Stomach (tissue), 8 donors: ENCODE measurements at regions not wholly inside any gene's neighbourhood (a gene's known extent, or its start where the extent isn't known, plus 50 kb on each side); places are given as distances from the start of the nearest gene placed in this dataset.
"Not testable (repeated sequence)": the region's sequence is repeated elsewhere in the genome, so short reads cannot be mapped to it uniquely, and the experiment has no call there.

Source experiments
- DNase-seq, 2 donors: peaks; one replicate each; pipeline versions ENCODE4 v3.0.0 to v3.0.0-alpha.2; 2013 to 2019
- H3K27ac ChIP-seq, 5 donors: fragments of 200-600 bp in 4 of 5; sonication (generic) in 4 of 5; one replicate each; pipeline ENCODE4 v1.5.1; 2013 to 2019; ENCODE audit warnings: mild to moderate bottlenecking in 1 of 5, moderate library complexity in 1 of 5
- H3K27me3 ChIP-seq, 3 donors: fragments of 200-600 bp; sonication (generic); one replicate each; pipeline ENCODE4 v1.5.1; 2017 to 2019; ENCODE audit warnings: mixed run types in 1 of 3
- H3K36me3 ChIP-seq, 4 donors: fragments of 200-600 bp; sonication (generic); 1 replicate in 3 of 4; 2 replicates in 1 of 4; pipeline ENCODE4 v1.5.1; 2016 to 2019
- H3K4me1 ChIP-seq, 4 donors: fragments of 200-600 bp; sonication (generic); one replicate each; pipeline ENCODE4 v1.5.1; 2016 to 2019
- H3K4me3 ChIP-seq, 4 donors: fragments of 200-600 bp; sonication (generic) in 3 of 4; one replicate each; pipeline ENCODE4 v1.5.1; 2016 to 2019; ENCODE audit warnings: mild to moderate bottlenecking in 1 of 4
- H3K9me3 ChIP-seq, 4 donors: fragments of 200-600 bp; sonication (generic); one replicate each; pipeline ENCODE4 v1.5.1; 2016 to 2019
- EP300 ChIP-seq: sonication (generic); formaldehyde crosslinking; IDR thresholded peaks from one replicate; pipeline ENCODE4 v1.6.1; 2017; ENCODE audit warnings: antibody characterized with exemption
- POLR2A ChIP-seq, 4 donors: fragments of 450-650 bp; IDR thresholded peaks; one replicate each; pipeline ENCODE4 v1.6.1; 2016; ENCODE audit warnings: antibody characterized with exemption in 4 of 4, control low read depth in 2 of 4, mild to moderate bottlenecking in 1 of 4, moderate library complexity in 1 of 4
- POLR2AphosphoS5 ChIP-seq, 3 donors: sonication (generic); formaldehyde crosslinking; IDR thresholded peaks; one replicate each; pipeline ENCODE4 v1.6.1; 2016; ENCODE audit warnings: antibody characterized with exemption in 3 of 3
- WGBS, 5 donors: extraction: QIAGEN DNeasy Blood & Tissue Kit in 3 of 5; methylation state at CpG; one replicate each; pipeline versions ENCODE4 v1.1.5 to v1.1.7; 2013 to 2018; 5-methylcytosine and 5-hydroxymethylcytosine counted together
- intact Hi-C: fragments of 100-400 bp; cut with DNase I; formaldehyde crosslinking; loops from one replicate; pipeline ENCODE4 v1.15.1; 2023; ENCODE audit warnings: low total_unique reads
- TF ChIP-seq, protein P1 (sequence below), 7 experiments: fragments of 450-650 bp in 4 of 7; fragments of 200-600 bp in 3 of 7; sonication (generic) in 3 of 7; IDR thresholded peaks; one replicate each; pipeline ENCODE4 v1.5.1; 2016 to 2019; ENCODE audit warnings: antibody characterized with exemption in 7 of 7, control low read depth in 2 of 7, mild to moderate bottlenecking in 1 of 7
- donor health status: healthy with polysubstance abuse.
- donor health status: Bipolar disorder and iron deficiency.
- donor health status: healthy.

DNA sequence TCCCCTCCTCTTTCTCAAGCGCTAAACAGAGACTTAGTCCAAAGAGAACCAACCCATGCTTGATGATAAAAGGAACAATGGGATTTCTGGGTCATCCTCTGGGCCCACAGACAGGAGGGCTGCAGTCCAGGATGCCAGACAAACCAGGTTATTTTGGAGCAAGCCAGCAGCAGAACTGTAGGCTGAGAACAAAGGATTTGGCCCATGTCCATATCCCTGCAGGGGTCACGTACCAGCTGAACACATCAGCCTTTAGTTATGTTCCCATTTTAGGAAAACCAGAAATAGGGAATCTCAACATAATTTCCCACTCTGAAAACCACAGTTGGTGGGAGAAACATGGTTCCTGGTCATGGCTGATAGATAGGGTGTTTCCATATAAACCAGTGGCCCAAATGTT, 533.6 kb upstream of the CADM1 start:
- Histone ChIP-seq H3K9me3 (no peaks in the 10 kb centered on the region), H3K4me1 (no peaks in the 10 kb centered on the region), H3K27me3 (no peaks in the 10 kb centered on the region), H3K36me3 (no peaks in the 10 kb centered on the region), H3K27ac (no peak overlapping the region), H3K4me3 (no peak overlapping the region)
- TF ChIP-seq, protein P1, sequence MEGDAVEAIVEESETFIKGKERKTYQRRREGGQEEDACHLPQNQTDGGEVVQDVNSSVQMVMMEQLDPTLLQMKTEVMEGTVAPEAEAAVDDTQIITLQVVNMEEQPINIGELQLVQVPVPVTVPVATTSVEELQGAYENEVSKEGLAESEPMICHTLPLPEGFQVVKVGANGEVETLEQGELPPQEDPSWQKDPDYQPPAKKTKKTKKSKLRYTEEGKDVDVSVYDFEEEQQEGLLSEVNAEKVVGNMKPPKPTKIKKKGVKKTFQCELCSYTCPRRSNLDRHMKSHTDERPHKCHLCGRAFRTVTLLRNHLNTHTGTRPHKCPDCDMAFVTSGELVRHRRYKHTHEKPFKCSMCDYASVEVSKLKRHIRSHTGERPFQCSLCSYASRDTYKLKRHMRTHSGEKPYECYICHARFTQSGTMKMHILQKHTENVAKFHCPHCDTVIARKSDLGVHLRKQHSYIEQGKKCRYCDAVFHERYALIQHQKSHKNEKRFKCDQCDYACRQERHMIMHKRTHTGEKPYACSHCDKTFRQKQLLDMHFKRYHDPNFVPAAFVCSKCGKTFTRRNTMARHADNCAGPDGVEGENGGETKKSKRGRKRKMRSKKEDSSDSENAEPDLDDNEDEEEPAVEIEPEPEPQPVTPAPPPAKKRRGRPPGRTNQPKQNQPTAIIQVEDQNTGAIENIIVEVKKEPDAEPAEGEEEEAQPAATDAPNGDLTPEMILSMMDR (IDR thresholded peaks at IDR 0.05) = no peak
- TF ChIP-seq POLR2A (IDR thresholded peaks at IDR 0.05) (no peak), EP300 (no peak), POLR2AphosphoS5 (IDR thresholded peaks at IDR 0.05) (no peak)
- DNase-seq = no peak
- 38 to 71% (median 60%) methylated on average over 2 of the region's 2 CpGs for WGBS, 5 donors
- intact Hi-C loops = no loop called here

DNA sequence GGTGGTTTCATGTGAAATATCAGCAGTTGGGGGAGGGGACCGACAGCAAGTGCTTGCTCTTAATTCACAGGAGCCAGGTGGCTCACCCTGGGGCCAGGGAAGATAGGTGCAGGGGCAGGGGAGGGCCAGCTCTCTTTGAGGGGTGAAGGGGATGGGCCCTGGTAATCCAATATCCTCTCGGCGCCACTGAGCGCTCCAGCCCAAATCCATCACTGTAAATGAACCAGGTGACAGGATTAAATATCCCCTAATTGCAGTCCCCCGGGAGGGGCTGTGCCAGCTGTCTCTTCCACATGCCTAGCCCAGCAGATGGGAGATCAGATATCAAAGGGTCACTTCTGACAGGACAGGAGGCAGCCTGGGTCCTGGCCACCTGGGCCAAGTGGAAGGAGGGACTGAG, 531.8 kb upstream of the CADM1 start:
- peak in 1 of 2 donors; percentile 27 for DNase-seq
- Histone ChIP-seq H3K9me3 (no peaks in the 10 kb centered on the region), H3K27me3 (peaks cover 0 to 8% (median 0%) of the 10 kb centered on the region in 3 donors), H3K27ac (no peak overlapping the region), H3K36me3 (no peaks in the 10 kb centered on the region), H3K4me1 (no peaks in the 10 kb centered on the region), H3K4me3 (no peak overlapping the region)
- intact Hi-C loops = no loop called here
- TF ChIP-seq, protein P1 (IDR thresholded peaks at IDR 0.05) = no peak
- TF ChIP-seq POLR2A (IDR thresholded peaks at IDR 0.05) (no peak), POLR2AphosphoS5 (IDR thresholded peaks at IDR 0.05) (no peak), EP300 (no peak)
- 32 to 48% (median 42%) methylated on average over 5 of the region's 5 CpGs for WGBS, 5 donors

GRCh38 chr11:116033931-116034553, 529.8 kb upstream of the CADM1 start:
- TF ChIP-seq EP300 = no peak
- DNase-seq = no peak
- intact Hi-C loops = no loop called here
- no peak overlapping the region for H3K4me3 ChIP-seq
- no peaks in the 10 kb centered on the region for H3K36me3 ChIP-seq
- H3K27ac ChIP-seq = no peak overlapping the region
- WGBS, 5 donors = 22 to 35% (median 25%) methylated on average over 8 of the region's 8 CpGs
- peaks cover 0 to 8% (median 0%) of the 10 kb centered on the region in 3 donors for H3K27me3 ChIP-seq
- no peaks in the 10 kb centered on the region for H3K9me3 ChIP-seq
- H3K4me1 ChIP-seq = no peaks in the 10 kb centered on the region

GRCh38 chr11:116030697-116031331, 526.6 kb upstream of the CADM1 start:
- intact Hi-C loops = no loop called here
- no peak overlapping the region for H3K4me3 ChIP-seq
- H3K4me1 ChIP-seq = no peaks in the 10 kb centered on the region
- no peak for DNase-seq
- peaks cover 0 to 8% (median 0%) of the 10 kb centered on the region in 3 donors for H3K27me3 ChIP-seq
- no peak for TF ChIP-seq EP300
- no peak for TF ChIP-seq POLR2A (IDR thresholded peaks at IDR 0.05)
- TF ChIP-seq POLR2AphosphoS5 (IDR thresholded peaks at IDR 0.05) = no peak
- TF ChIP-seq, protein P1 (IDR thresholded peaks at IDR 0.05) = no peak
- no peaks in the 10 kb centered on the region for H3K36me3 ChIP-seq
- H3K27ac ChIP-seq = no peak overlapping the region
- WGBS, 5 donors = 79 to 86% (median 85%) methylated on average over 4 of the region's 4 CpGs
- no peaks in the 10 kb centered on the region for H3K9me3 ChIP-seq

GRCh38 chr11:116028506-116028905, 524.3 kb upstream of the CADM1 start:
- WGBS, 5 donors = 53 to 67% (median 57%) methylated on average over 1 of the region's 1 CpG
- H3K27ac ChIP-seq, DNase-seq, H3K9me3 ChIP-seq, H3K4me3 ChIP-seq, intact Hi-C loops, H3K36me3 ChIP-seq, H3K4me1 ChIP-seq, H3K27me3 ChIP-seq: not testable (repeated sequence)
